Left lung (tissue), 4 donors: ENCODE measurements at regions not wholly inside any gene's neighbourhood (a gene's known extent, or its start where the extent isn't known, plus 50 kb on each side); places are given as distances from the start of the nearest gene placed in this dataset.

ENCODE experiments used
- ATAC-seq: fragments of 200-7000 bp; cut with Tn5 transposase; one replicate; pipeline ENCODE4 v1.9.1; 2020; ENCODE audit warnings: moderate library complexity
- DNase-seq, 4 donors: peaks; one replicate each; pipeline ENCODE4 v3.0.0-alpha.2; 2013 to 2020
- H3K27ac ChIP-seq, 2 donors: fragments of 200-600 bp; sonication (generic) in 1 of 2; one replicate each; pipeline versions ENCODE4 v1.5.0 to v1.8.0; 2020 to 2021
- H3K27me3 ChIP-seq, 2 donors: fragments of 200-600 bp; sonication (generic) in 1 of 2; one replicate each; pipeline versions ENCODE4 v1.5.0 to v1.8.0; 2020 to 2021
- H3K36me3 ChIP-seq, 2 donors: fragments of 200-600 bp; sonication (generic) in 1 of 2; one replicate each; pipeline versions ENCODE4 v1.5.0 to v1.8.0; 2020 to 2021
- H3K4me1 ChIP-seq, 2 donors: fragments of 200-600 bp; one replicate each; pipeline ENCODE4 v1.8.0; 2021
- H3K4me3 ChIP-seq, 2 donors: fragments of 200-600 bp; sonication (generic) in 1 of 2; one replicate each; pipeline versions ENCODE4 v1.5.0 to v1.8.0; 2020 to 2021; ENCODE audit warnings: mild to moderate bottlenecking in 1 of 2
- H3K9me3 ChIP-seq, 2 donors: fragments of 200-600 bp; sonication (generic) in 1 of 2; one replicate each; pipeline versions ENCODE4 v1.5.0 to v1.8.0; 2020 to 2021
- intact Hi-C, 2 donors: fragments of 100-400 bp; cut with DNase I; formaldehyde crosslinking; loops; one replicate each; pipeline versions ENCODE4 v1.11.2 to v1.14.2; 2022
- TF ChIP-seq, protein P1 (sequence below), 2 donors: fragments of 200-600 bp; sonication (generic) in 1 of 2; IDR thresholded peaks; one replicate each; pipeline versions ENCODE4 v1.5.0 to v1.8.0; 2021; ENCODE audit warnings: antibody characterized with exemption in 2 of 2
- donor health status: DM: no; HTN: yes; CAD: no.
- donor health status: DM: no; HTN: no; CAD: no.

DNA sequence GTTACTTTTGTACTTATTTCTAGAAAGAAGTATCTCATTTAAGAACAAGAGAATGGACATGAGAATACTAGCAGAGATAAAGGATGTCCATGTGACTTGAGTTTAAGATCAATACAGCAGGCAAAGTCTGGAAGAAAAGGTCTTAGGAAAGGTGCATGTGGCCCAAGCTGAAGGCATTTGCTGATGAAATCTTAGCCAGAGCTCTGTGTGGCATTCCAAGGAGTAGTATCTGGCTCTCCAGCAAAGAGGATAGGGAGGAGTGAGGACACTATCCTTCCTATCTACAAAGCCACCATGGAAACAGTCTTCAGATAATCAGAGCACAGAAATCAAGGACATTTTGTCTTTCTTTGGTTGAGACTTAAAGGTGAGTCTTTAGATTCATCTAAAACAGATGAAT is 244.1 kb upstream of the RGMB start:
- Histone ChIP-seq H3K4me1 (no peaks in the 10 kb centered on the region), H3K27ac (no peak overlapping the region), H3K36me3 (no peaks in the 10 kb centered on the region), H3K27me3 (no peaks in the 10 kb centered on the region), H3K9me3 (no peaks in the 10 kb centered on the region), H3K4me3 (no peak overlapping the region)
- TF ChIP-seq, protein P1, sequence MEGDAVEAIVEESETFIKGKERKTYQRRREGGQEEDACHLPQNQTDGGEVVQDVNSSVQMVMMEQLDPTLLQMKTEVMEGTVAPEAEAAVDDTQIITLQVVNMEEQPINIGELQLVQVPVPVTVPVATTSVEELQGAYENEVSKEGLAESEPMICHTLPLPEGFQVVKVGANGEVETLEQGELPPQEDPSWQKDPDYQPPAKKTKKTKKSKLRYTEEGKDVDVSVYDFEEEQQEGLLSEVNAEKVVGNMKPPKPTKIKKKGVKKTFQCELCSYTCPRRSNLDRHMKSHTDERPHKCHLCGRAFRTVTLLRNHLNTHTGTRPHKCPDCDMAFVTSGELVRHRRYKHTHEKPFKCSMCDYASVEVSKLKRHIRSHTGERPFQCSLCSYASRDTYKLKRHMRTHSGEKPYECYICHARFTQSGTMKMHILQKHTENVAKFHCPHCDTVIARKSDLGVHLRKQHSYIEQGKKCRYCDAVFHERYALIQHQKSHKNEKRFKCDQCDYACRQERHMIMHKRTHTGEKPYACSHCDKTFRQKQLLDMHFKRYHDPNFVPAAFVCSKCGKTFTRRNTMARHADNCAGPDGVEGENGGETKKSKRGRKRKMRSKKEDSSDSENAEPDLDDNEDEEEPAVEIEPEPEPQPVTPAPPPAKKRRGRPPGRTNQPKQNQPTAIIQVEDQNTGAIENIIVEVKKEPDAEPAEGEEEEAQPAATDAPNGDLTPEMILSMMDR (IDR thresholded peaks at IDR 0.05) = no peak
- intact Hi-C loops = no loop called here
- ATAC-seq (no peak), DNase-seq (no peak)

DNA sequence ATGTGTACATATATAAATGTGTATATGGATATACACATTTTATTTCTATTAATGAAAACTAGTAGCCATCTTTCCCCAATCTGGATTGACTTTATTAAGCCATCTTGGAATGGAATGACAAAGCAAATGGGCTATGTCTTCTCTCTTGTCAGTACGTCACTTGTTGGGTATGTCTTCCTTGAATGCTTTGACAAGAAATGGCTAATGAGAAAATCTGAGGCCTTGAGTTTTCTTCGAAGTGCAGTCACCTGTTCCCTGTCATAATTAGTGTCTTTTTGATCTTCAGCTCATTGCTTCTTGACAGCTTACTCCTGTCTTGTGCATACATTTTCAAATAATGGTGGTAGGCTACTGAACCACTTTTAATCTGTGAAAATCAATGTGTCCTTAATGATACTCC is 243.2 kb upstream of the RGMB start:
- no peak for ATAC-seq
- intact Hi-C loops = no loop called here
- TF ChIP-seq, protein P1 (IDR thresholded peaks at IDR 0.05) = no peak

DNA sequence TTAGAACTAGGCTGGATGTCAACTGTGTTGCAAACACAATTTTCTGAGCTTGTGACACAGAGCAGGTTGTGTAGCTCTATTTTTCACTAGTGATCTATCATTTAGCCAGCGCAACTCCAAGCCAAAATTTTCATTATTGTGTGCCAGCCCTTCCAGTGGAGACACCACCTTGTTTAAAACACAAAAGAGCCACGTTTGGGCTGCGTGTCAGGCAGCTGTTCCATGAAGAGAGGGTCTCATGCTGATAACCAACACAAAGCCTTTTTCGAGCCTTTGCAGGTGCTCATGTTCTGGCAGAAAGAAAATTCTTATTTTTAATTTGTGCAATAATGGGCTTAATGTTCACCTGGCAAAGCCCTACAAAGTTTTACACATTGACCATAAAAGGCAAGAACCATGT is 237.6 kb upstream of the RGMB start:
- Histone ChIP-seq H3K9me3 (peaks cover 0 to 11% of the 10 kb centered on the region in 2 donors), H3K4me1 (no peaks in the 10 kb centered on the region), H3K36me3 (no peaks in the 10 kb centered on the region), H3K4me3 (no peak overlapping the region), H3K27ac (no peak overlapping the region), H3K27me3 (no peaks in the 10 kb centered on the region)
- TF ChIP-seq, protein P1 (IDR thresholded peaks at IDR 0.05) = no peak
- DNase-seq (no peak), ATAC-seq (no peak)
- intact Hi-C loops = no loop called here

More for the DNA sequence above, 243.2 kb upstream of the RGMB start:
- Histone ChIP-seq H3K9me3 (no peaks in the 10 kb centered on the region), H3K4me3 (no peak overlapping the region), H3K27ac (no peak overlapping the region), H3K27me3 (no peaks in the 10 kb centered on the region), H3K4me1 (no peaks in the 10 kb centered on the region), H3K36me3 (no peaks in the 10 kb centered on the region)
- no peak for DNase-seq

DNA sequence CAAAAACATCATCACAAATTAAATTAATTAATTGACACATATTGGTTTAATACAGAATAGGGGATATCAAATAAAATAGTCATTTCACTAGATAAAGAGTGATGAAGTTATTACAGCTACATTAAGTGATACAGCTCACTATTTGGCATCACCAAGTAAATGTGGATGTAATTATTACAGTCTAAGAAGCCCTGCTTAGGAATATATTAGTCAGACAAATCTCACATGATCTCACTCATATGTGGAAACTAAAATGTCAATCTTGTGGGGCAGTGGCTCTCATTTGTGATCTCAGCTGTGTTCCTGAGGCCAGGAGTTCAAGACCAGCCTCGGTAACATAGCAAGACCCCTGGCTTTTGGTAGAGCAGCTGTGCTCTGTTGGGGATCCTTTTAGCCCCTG is 233.4 kb upstream of the RGMB start:
- intact Hi-C loops = no loop called here
- TF ChIP-seq, protein P1 (IDR thresholded peaks at IDR 0.05) = no peak

DNA sequence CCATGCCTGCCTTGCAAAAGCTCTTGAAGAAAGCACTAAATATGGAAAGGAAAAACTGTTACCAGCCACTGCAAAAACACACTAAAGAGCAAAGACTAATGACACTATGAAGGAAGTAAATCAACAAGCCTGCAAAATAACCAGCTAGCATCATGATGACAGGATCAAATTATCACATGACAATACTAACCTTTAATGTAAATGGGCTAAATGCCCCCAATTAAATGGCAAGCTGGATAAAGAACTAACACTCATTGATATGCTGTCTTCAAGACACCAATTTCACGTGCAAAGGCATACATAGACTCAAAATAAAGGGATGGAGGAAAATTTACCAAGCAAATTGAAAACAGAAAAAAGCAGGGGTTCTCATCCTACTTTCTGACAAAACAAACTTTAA is 231.8 kb upstream of the RGMB start:
- DNase-seq (no peak), ATAC-seq (no peak)
- peaks cover 0 to 33% of the 10 kb centered on the region in 2 donors for H3K9me3 ChIP-seq
- H3K27me3 ChIP-seq = no peaks in the 10 kb centered on the region
- no peaks in the 10 kb centered on the region for H3K4me1 ChIP-seq
- TF ChIP-seq, protein P1 (IDR thresholded peaks at IDR 0.05) = no peak
- H3K36me3 ChIP-seq = no peaks in the 10 kb centered on the region
- intact Hi-C loops = no loop called here
- no peak overlapping the region for H3K4me3 ChIP-seq
- no peak overlapping the region for H3K27ac ChIP-seq

More for the DNA sequence above, 233.4 kb upstream of the RGMB start:
- DNase-seq (no peak), ATAC-seq (no peak)
- no peaks in the 10 kb centered on the region for H3K27me3 ChIP-seq
- no peaks in the 10 kb centered on the region for H3K4me1 ChIP-seq
- H3K9me3 ChIP-seq = peaks cover 0 to 33% of the 10 kb centered on the region in 2 donors
- H3K36me3 ChIP-seq = no peaks in the 10 kb centered on the region
- no peak overlapping the region for H3K27ac ChIP-seq
- H3K4me3 ChIP-seq = no peak overlapping the region
